Vagina (tissue), 2 donors: ENCODE measurements at regions not wholly inside any gene's neighbourhood (a gene's known extent, or its start where the extent isn't known, plus 50 kb on each side); places are given as distances from the start of the nearest gene placed in this dataset.

ENCODE experiments used
- CTCF ChIP-seq, 3 experiments: fragments of 450-650 bp in 2 of 3; fragments of 200-600 bp in 1 of 3; sonication (generic) in 1 of 3; IDR thresholded peaks; one replicate each; pipeline ENCODE4 v1.5.1; 2017 to 2019; ENCODE audit warnings: antibody characterized with exemption in 3 of 3, mild to moderate bottlenecking in 2 of 3, moderate library complexity in 2 of 3
- POLR2AphosphoS5 ChIP-seq, 2 donors: sonication (generic); formaldehyde crosslinking; IDR thresholded peaks; one replicate each; pipeline ENCODE4 v1.9.0; 2017; ENCODE audit warnings: antibody characterized with exemption in 2 of 2, mild to moderate bottlenecking in 2 of 2, low read depth in 1 of 2; ENCODE audit not compliant: insufficient read depth in 1 of 2

GRCh38 chr3:164401923-164402322 lies 676.4 kb downstream of the SI start:
- no peak for TF ChIP-seq CTCF (IDR thresholded peaks at IDR 0.05)
- TF ChIP-seq POLR2AphosphoS5 (IDR thresholded peaks at IDR 0.05; ENCODE audit: insufficient read depth in 1 of 2, low read depth in 1 of 2), result no peak
